CD8-positive, alpha-beta memory T cell (primary cell): ENCODE measurements at regions not wholly inside any gene's neighbourhood (a gene's known extent, or its start where the extent isn't known, plus 50 kb on each side); places are given as distances from the start of the nearest gene placed in this dataset.
"Not testable (repeated sequence)": the region's sequence is repeated elsewhere in the genome, so short reads cannot be mapped to it uniquely, and the experiment has no call there.

ENCODE experiments used
- CTCF ChIA-PET: fragments of 350-600 bp; sonication (Branson Sonifier 250); formaldehyde crosslinking; loops from one replicate; lab custom pipeline; 2021; ENCODE audit warnings: antibody characterized with exemption; lab: Charles Lee
- POLR2A ChIA-PET: fragments of 350-600 bp; sonication (Branson Sonifier 250); formaldehyde crosslinking; loops from one replicate; lab custom pipeline; 2021; ENCODE audit warnings: antibody characterized with exemption; lab: Charles Lee
- DNase-seq, 5 donors: peaks; one replicate each; pipeline versions ENCODE4 v3.0.0 to v3.0.0-alpha.2; 2020 to 2022; ENCODE audit warnings: mixed read lengths in 1 of 5
- H3K27ac ChIP-seq: one replicate; pipeline ENCODE4 v1.7.0; 2013; ENCODE audit warnings: low read depth, mild to moderate bottlenecking, low read length, moderate library complexity
- H3K27me3 ChIP-seq: 2 replicates; pipeline ENCODE4 v1.7.0; 2013; ENCODE audit warnings: low read length, mild to moderate bottlenecking; ENCODE audit not compliant: insufficient read depth, poor library complexity, severe bottlenecking
- H3K36me3 ChIP-seq: 2 replicates; pipeline ENCODE4 v1.7.0; 2013; ENCODE audit warnings: mild to moderate bottlenecking, low read length, moderate library complexity; ENCODE audit not compliant: insufficient read depth
- H3K4me1 ChIP-seq: 2 replicates; pipeline ENCODE4 v1.7.0; 2013; ENCODE audit warnings: mild to moderate bottlenecking, low read length, moderate library complexity; ENCODE audit not compliant: insufficient read depth
- H3K4me3 ChIP-seq: 2 replicates; pipeline ENCODE4 v1.7.0; 2013; ENCODE audit warnings: mild to moderate bottlenecking, low read length
- H3K9me3 ChIP-seq: 2 replicates; pipeline ENCODE4 v1.7.0; 2013; ENCODE audit warnings: mild to moderate bottlenecking, low read length
- H3K27ac Mint-ChIP-seq, 8 donors: one replicate each; pipeline ENCODE4 v1.8.0; 2020 to 2021; ENCODE audit warnings: mixed read lengths in 8 of 8, mild to moderate bottlenecking in 6 of 8, inconsistent platforms in 3 of 8, moderate library complexity in 3 of 8
- H3K27me3 Mint-ChIP-seq, 2 donors: one replicate each; pipeline ENCODE4 v1.8.0; 2020 to 2021; ENCODE audit warnings: mixed read lengths in 2 of 2, mild to moderate bottlenecking in 1 of 2, moderate library complexity in 1 of 2
- H3K36me3 Mint-ChIP-seq, 3 donors: one replicate each; pipeline ENCODE4 v1.8.0; 2020 to 2021; ENCODE audit warnings: mixed read lengths in 3 of 3, inconsistent platforms in 1 of 3, mild to moderate bottlenecking in 1 of 3
- H3K4me1 Mint-ChIP-seq, 3 donors: one replicate each; pipeline ENCODE4 v1.8.0; 2020 to 2021; ENCODE audit warnings: mixed read lengths in 3 of 3, inconsistent platforms in 1 of 3, mild to moderate bottlenecking in 1 of 3
- H3K4me3 Mint-ChIP-seq, 7 donors: one replicate each; pipeline ENCODE4 v1.8.0; 2020 to 2021; ENCODE audit warnings: mixed read lengths in 7 of 7, mild to moderate bottlenecking in 6 of 7, moderate library complexity in 4 of 7, inconsistent platforms in 2 of 7
- H3K9me3 Mint-ChIP-seq, 5 donors: one replicate each; pipeline ENCODE4 v1.8.0; 2020 to 2022; ENCODE audit warnings: mixed read lengths in 5 of 5, mild to moderate bottlenecking in 3 of 5, moderate library complexity in 2 of 5, inconsistent platforms in 1 of 5

DNA sequence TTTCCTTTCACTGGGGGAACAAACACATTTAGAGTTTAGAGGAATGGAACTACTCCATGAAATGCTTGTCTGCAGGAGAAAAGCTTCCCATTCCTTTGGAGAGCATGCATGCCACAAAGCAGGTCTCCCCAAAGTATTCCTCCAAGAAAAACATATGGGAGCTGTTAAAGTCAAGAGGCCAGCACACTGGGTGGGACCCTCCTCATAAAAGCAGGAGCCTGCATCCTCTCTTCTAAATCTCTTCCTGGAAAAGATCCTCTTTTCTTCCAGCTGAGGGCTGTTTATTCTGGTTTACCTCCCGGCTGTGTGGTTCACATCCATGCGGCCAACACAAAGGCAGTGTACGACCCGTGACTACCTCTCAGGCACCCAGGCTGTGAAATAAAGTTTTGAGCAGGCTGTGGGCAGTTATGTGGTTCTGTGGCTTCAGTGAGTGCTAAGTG lies 103.4 kb downstream of the TENT5C start:
- no peaks in the 10 kb centered on the region for H3K27me3 ChIP-seq
- Mint-ChIP-seq H3K9me3 (peaks cover 0 to 4% (median 2%) of the 10 kb centered on the region in 5 donors), H3K27me3 (peaks cover 4 to 47% of the 10 kb centered on the region in 2 donors), H3K27ac (no peak overlapping the region), H3K36me3 (peaks cover 0 to 11% (median 0%) of the 10 kb centered on the region in 3 donors), H3K4me1 (no peaks in the 10 kb centered on the region), H3K4me3 (no peak overlapping the region)
- no peak overlapping the region for H3K27ac ChIP-seq
- H3K4me3 ChIP-seq = no peak overlapping the region
- H3K4me1 ChIP-seq = no peaks in the 10 kb centered on the region
- DNase-seq = no peak
- ChIA-PET CTCF (no interaction called here), POLR2A (no interaction called here)
- H3K36me3 ChIP-seq = no peaks in the 10 kb centered on the region
- no peaks in the 10 kb centered on the region for H3K9me3 ChIP-seq

- peak overlapping the region in 1 of 8 donors; percentile 53 for H3K27ac Mint-ChIP-seq
- CTCF ChIA-PET = interaction anchor here (2.0 to 3.0 kb wide), 2 partner anchors 43 to 48 kb away, joined by 10 to 15 read pairs; no protein-coding TSS in a partner anchor
- H3K27me3 ChIP-seq = no peaks in the 10 kb centered on the region
- no peaks in the 10 kb centered on the region for H3K9me3 ChIP-seq
- POLR2A ChIA-PET = no interaction called here
- no peak overlapping the region for H3K4me3 Mint-ChIP-seq
- H3K4me3 ChIP-seq = no peak overlapping the region
- no peak for DNase-seq
- peaks cover 0 to 11% (median 0%) of the 10 kb centered on the region in 3 donors for H3K36me3 Mint-ChIP-seq
- H3K27ac ChIP-seq = no peak overlapping the region
- H3K9me3 Mint-ChIP-seq = peaks cover 0 to 11% (median 0%) of the 10 kb centered on the region in 5 donors
- H3K4me1 ChIP-seq = no peaks in the 10 kb centered on the region
- no peaks in the 10 kb centered on the region for H3K4me1 Mint-ChIP-seq
- no peaks in the 10 kb centered on the region for H3K36me3 ChIP-seq
- H3K27me3 Mint-ChIP-seq = peaks cover 4 to 47% of the 10 kb centered on the region in 2 donors
Measured at GRCh38 chr1:117710710-117711109, 104.9 kb downstream of the TENT5C start.

DNA sequence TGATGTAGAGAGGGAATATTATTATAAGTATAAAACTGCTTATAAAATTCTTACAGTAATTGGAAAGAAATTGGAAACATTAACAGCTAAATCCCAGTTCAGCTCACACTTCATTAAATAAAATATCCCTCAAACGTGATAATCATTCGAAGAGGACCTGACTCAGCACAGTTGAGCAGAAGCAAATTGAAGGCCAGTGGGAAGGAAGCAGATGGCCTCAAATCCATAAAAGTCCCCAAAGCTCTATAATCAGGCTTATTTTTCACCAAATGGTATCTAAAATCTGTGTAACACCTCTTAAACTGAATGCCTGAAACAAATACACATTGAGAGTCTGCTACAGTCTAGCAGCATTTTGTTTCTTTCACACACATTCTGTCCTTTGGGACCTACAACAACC lies 106.8 kb downstream of the TENT5C start:
- H3K4me1 Mint-ChIP-seq = no peaks in the 10 kb centered on the region
- no peak for DNase-seq
- Histone ChIP-seq H3K27me3 (no peaks in the 10 kb centered on the region), H3K4me1 (no peaks in the 10 kb centered on the region), H3K36me3 (no peaks in the 10 kb centered on the region), H3K27ac (no peak overlapping the region), H3K4me3 (no peak overlapping the region), H3K9me3 (no peaks in the 10 kb centered on the region)
- peaks cover 0 to 16% (median 5%) of the 10 kb centered on the region in 5 donors for H3K9me3 Mint-ChIP-seq
- no peak overlapping the region for H3K4me3 Mint-ChIP-seq
- H3K27ac Mint-ChIP-seq = no peak overlapping the region
- ChIA-PET POLR2A (no interaction called here), CTCF (interaction anchor here (0.8 to 3.0 kb wide), 3 partner anchors 41 to 47 kb away, joined by 4 to 15 read pairs (median 10); no protein-coding TSS in a partner anchor)
- H3K36me3 Mint-ChIP-seq = peaks cover 0 to 12% (median 0%) of the 10 kb centered on the region in 3 donors
- peaks cover 4 to 36% of the 10 kb centered on the region in 2 donors for H3K27me3 Mint-ChIP-seq

- no peaks in the 10 kb centered on the region for H3K4me1 ChIP-seq
- Mint-ChIP-seq H3K4me3 (no peak overlapping the region), H3K4me1 (peaks cover 7 to 9% (median 7%) of the 10 kb centered on the region in 3 donors), H3K9me3 (peaks cover 7 to 25% (median 14%) of the 10 kb centered on the region in 5 donors), H3K27me3 (peaks cover 5 to 34% of the 10 kb centered on the region in 2 donors), H3K36me3 (peaks cover 0 to 22% (median 3%) of the 10 kb centered on the region in 3 donors), H3K27ac (no peak overlapping the region)
- no peaks in the 10 kb centered on the region for H3K9me3 ChIP-seq
- DNase-seq = no peak
- no peaks in the 10 kb centered on the region for H3K36me3 ChIP-seq
- ChIA-PET POLR2A (no interaction called here), CTCF (no interaction called here)
- no peak overlapping the region for H3K27ac ChIP-seq
- no peak overlapping the region for H3K4me3 ChIP-seq
- H3K27me3 ChIP-seq = no peaks in the 10 kb centered on the region
Measured at GRCh38 chr1:117714546-117714945, 108.7 kb downstream of the TENT5C start.

DNA sequence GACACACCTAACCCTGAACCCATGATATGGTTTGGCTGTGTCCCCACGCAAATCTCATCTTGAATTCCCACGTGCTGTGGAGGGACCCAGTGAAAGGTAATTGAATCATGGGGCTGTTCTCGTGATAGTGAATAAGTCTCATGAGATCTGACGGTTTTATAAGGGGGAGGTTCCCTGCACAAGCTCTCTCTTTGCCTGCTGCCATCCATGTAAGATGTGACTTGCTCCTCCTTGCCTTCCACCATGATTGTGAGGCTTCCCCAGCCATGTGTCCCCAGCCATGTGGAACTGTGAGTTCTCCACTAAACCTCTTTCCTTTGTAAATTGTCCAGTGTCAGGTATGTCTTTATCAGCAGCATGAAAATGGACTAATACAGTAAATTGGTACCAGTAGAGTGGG lies 110.2 kb downstream of the TENT5C start:
- H3K4me3 ChIP-seq, DNase-seq, POLR2A ChIA-PET, H3K27ac Mint-ChIP-seq, H3K4me3 Mint-ChIP-seq, H3K4me1 Mint-ChIP-seq, H3K4me1 ChIP-seq, CTCF ChIA-PET, H3K9me3 ChIP-seq, H3K36me3 ChIP-seq, H3K27ac ChIP-seq, H3K27me3 ChIP-seq: not testable (repeated sequence)
- peaks cover 3 to 33% of the 10 kb centered on the region in 2 donors for H3K27me3 Mint-ChIP-seq
- peaks cover 0 to 22% (median 3%) of the 10 kb centered on the region in 3 donors for H3K36me3 Mint-ChIP-seq
- H3K9me3 Mint-ChIP-seq = peaks cover 9 to 29% (median 17%) of the 10 kb centered on the region in 5 donors

- H3K27me3 ChIP-seq, H3K36me3 ChIP-seq, DNase-seq, H3K4me3 Mint-ChIP-seq, H3K4me3 ChIP-seq, POLR2A ChIA-PET, H3K27ac ChIP-seq, H3K9me3 ChIP-seq, CTCF ChIA-PET, H3K4me1 ChIP-seq, H3K4me1 Mint-ChIP-seq: not testable (repeated sequence)
- Mint-ChIP-seq H3K36me3 (peaks cover 0 to 29% (median 3%) of the 10 kb centered on the region in 3 donors), H3K27ac (peak overlapping the region in 1 of 8 donors; percentile 77), H3K27me3 (peaks cover 3 to 29% of the 10 kb centered on the region in 2 donors), H3K9me3 (peaks cover 9 to 29% (median 17%) of the 10 kb centered on the region in 5 donors)
Measured at GRCh38 chr1:117717980-117718379, 112.1 kb downstream of the TENT5C start.

DNA sequence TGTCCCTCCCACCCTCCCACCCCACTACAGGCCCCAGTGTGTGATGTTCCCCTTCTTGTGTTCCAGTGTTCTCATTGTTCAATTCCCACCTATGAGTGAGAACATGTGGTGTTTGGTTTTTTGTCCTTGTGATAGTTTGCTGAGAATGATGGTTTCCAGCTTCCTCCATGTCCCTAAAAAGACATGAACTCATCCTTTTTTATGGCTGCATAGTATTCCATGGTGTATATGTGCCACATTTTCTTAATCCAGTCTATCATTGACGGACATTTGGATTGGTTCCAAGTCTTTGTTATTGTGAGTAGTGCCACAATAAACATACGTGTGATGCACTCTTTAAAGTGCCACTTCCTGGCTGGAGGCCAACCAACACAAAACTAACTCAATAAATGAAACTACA lies 112.7 kb downstream of the TENT5C start:
- Mint-ChIP-seq H3K27ac (peak overlapping the region in 1 of 8 donors; percentile 24), H3K9me3 (peaks cover 9 to 29% (median 20%) of the 10 kb centered on the region in 5 donors), H3K27me3 (peaks cover 3 to 27% of the 10 kb centered on the region in 2 donors), H3K36me3 (peaks cover 0 to 35% (median 3%) of the 10 kb centered on the region in 3 donors)
- CTCF ChIA-PET, H3K4me1 ChIP-seq, H3K4me3 ChIP-seq, H3K4me3 Mint-ChIP-seq, POLR2A ChIA-PET, H3K4me1 Mint-ChIP-seq, H3K27ac ChIP-seq, DNase-seq, H3K9me3 ChIP-seq, H3K27me3 ChIP-seq, H3K36me3 ChIP-seq: not testable (repeated sequence)

DNA sequence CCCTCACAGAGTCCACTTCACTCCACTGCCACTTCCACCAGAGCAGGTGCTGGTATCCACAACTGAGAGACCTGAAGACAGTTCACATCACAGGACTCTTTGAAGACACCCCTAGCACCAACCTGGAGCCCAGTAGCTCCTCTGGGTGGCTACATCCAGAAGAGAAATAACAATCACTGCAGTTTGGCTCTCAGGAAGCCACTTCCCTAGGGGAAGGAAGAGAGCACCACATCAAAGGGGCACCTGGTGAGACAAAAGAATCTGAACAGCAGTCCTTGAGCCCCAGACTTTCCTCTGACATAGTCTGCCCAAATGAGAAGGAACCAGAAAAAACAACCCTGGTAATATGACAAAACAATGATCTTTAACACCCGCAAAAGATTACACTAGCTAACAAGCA lies 113.2 kb downstream of the TENT5C start:
- Histone ChIP-seq H3K36me3 (no peaks in the 10 kb centered on the region), H3K27me3 (no peaks in the 10 kb centered on the region), H3K4me1 (no peaks in the 10 kb centered on the region), H3K4me3 (no peak overlapping the region), H3K27ac (no peak overlapping the region), H3K9me3 (no peaks in the 10 kb centered on the region)
- ChIA-PET POLR2A (no interaction called here), CTCF (no interaction called here)
- Mint-ChIP-seq H3K4me3 (no peak overlapping the region), H3K27ac (peak overlapping the region in 3 of 8 donors; percentile 2 to 34 (median 24)), H3K9me3 (peaks cover 9 to 29% (median 23%) of the 10 kb centered on the region in 5 donors), H3K27me3 (peaks cover 3 to 24% of the 10 kb centered on the region in 2 donors), H3K4me1 (peaks cover 7 to 9% (median 7%) of the 10 kb centered on the region in 3 donors), H3K36me3 (peaks cover 0 to 39% (median 3%) of the 10 kb centered on the region in 3 donors)
- peak in 1 of 5 donors; percentile 9 for DNase-seq
